GM10266 (cell line): ENCODE measurements at regions not wholly inside any gene's neighbourhood (a gene's known extent, or its start where the extent isn't known, plus 50 kb on each side); places are given as distances from the start of the nearest gene placed in this dataset.

Experiments
- DNase-seq: peaks from one replicate; pipeline ENCODE4 v3.0.0; 2012; ENCODE audit errors: extremely low spot score
- CTCF ChIP-seq: IDR thresholded peaks from 2 replicates; pipeline ENCODE4 v1.5.1; 2012; ENCODE audit warnings: mild to moderate bottlenecking, low read depth; ENCODE audit not compliant: control insufficient read depth, insufficient read depth; ENCODE audit errors: missing control alignments

DNA sequence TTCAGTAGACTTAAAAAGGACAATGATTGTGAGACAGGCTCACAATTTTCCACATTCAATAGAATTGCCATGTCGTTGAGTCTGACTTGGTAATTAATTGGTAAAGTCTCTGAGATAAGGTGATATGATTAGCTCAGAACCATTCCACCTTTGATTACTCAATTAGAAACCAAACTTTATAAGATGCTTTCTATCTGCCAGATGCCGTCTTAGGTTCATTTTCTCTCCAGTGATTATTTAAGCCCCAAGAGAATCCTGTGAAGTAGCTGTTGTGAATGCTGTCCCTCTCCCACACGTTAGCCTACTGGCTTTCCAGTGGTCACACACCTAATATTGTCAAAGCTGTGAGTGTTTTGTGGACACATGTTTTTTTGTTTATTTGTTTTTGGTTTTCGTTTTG, 528.9 kb upstream of the ZNF462 start:
- TF ChIP-seq CTCF = no peak
- no peak for DNase-seq

DNA sequence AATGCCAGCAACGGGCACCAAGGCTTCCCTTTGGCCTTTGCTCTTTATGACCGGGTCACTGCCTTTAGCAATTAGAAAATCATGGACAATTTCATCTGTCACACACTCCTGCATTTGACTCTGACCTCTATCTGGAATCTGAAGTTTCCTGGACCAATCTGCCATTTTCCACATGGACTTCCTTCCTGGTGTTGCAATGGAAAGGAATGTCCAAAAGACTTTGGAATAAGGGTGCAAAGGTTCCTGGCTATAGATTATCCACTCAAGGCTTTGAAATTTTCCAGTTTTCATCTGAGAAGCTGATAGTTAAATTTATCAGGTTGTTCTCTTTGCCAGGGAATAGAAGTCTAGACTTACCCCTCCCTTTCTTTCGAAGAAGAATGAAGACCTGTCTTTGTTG, 523.1 kb upstream of the ZNF462 start:
- TF ChIP-seq CTCF = no peak
- no peak for DNase-seq

DNA sequence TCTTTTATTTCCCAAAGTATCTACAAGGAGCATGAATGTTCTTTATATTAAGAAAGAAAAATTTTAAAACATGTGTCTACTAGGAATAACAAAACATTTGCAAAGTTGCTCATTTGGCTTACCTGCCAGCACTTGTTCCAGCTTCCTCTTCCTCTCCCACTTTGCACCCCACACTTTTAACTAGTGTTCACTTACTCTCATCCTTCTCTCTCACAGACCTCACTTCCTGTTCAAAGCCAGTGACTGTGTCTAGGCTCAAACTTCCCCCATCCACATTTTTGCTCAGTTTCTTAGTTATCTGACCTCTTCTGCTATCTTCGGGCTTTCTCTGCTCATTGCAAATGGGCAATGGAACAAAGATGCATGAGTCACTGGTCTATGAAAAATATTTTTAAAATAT, 512.2 kb upstream of the ZNF462 start:
- TF ChIP-seq CTCF = no peak

DNA sequence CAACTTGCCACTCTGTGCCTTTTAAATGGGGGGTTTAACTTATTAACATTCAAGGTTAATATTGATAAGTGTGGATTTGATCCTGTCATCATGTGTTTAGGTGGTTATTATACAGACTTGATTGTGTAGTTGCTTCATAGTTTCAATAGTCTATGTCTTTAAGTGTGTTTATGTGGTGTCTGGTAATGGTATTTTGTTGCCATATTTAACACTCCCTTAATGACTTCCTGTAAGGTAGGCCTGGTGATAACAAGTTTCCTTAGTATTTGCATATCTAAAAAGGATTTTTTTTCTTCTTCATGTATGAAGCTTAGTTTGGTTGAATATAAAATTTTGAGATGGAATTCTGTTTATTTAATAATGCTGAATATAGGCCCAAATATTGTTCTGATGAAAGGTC, 506.0 kb upstream of the ZNF462 start:
- no peak for TF ChIP-seq CTCF
- DNase-seq = no peak

More for the DNA sequence above, 512.2 kb upstream of the ZNF462 start:
- no peak for DNase-seq

DNA sequence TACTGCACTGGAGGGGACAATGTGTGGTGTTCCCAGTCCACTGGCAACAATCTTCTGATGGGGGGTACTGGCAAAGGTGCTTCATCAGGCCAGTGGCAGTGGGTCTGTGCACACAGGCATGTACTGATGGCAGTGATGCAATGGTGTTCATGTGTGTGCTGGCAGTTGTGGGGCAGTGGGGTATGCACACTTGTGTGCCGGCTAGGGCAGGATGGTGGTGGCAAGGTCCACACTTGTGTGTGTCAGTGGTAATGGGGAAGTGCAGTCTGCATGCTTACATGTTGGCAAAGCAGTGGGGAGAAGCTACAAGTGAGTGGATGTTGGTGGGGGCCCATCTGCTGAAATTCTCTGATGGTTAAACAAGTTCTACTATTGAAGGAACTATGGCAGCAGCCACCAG, 504.6 kb upstream of the ZNF462 start:
- no peak for DNase-seq

GRCh38 chr9:106376689-106377088, 486.3 kb upstream of the ZNF462 start:
- DNase-seq = no peak
- TF ChIP-seq CTCF = no peak

More for the DNA sequence above, 504.6 kb upstream of the ZNF462 start:
- TF ChIP-seq CTCF = no peak

GRCh38 chr9:106383072-106383471, 479.9 kb upstream of the ZNF462 start:
- TF ChIP-seq CTCF = no peak
- no peak for DNase-seq
